ENCODE measurements at regions not wholly inside any gene's neighbourhood (a gene's known extent, or its start where the extent isn't known, plus 50 kb on each side); places are given as distances from the start of the nearest gene placed in this dataset.

- Histone ChIP-seq H3K36me3 (ENCODE audit: control insufficient read depth in 3 of 3, insufficient read depth in 2 of 3, low read depth in 1 of 3, low read length in 3 of 3) (no peaks in the 10 kb centered on the region), H3K9me3 (ENCODE audit: control insufficient read depth in 2 of 2, insufficient read depth in 1 of 2, low read depth in 1 of 2, low read length in 1 of 2) (no peaks in the 10 kb centered on the region), H3K4me1 (ENCODE audit: control insufficient read depth in 3 of 3, insufficient read depth in 2 of 3, low read depth in 1 of 3, low read length in 2 of 3) (peaks cover 0 to 4% (median 0%) of the 10 kb centered on the region in 3 donors), H3K27ac (ENCODE audit: low read depth in 1 of 3, low read length in 2 of 3) (peak overlapping the region in 1 of 3 donors; percentile 14), H3K27me3 (ENCODE audit: control insufficient read depth in 3 of 3, insufficient read depth in 3 of 3, low read length in 3 of 3) (no peaks in the 10 kb centered on the region), H3K4me3 (ENCODE audit: low read depth in 1 of 3, low read length in 3 of 3) (no peak overlapping the region)
- FAIRE-seq (no peak), DNase-seq (peak in 1 of 2 donors; percentile 48)
These were observed 77.5 kb upstream of the INPP4B start for GRCh38 chr4:142923619-142924018.

GRCh38 chr4:142925161-142925560, 79.1 kb upstream of the INPP4B start:
- FAIRE-seq (no peak), DNase-seq (no peak)
- WGBS, 3 donors: 24 to 54% (median 49%) methylated on average over 1 of the region's 1 CpG
- H3K9me3 ChIP-seq (ENCODE audit: control insufficient read depth in 2 of 2, insufficient read depth in 1 of 2, low read depth in 1 of 2, low read length in 1 of 2): no peaks in the 10 kb centered on the region
- no peaks in the 10 kb centered on the region for H3K27me3 ChIP-seq (ENCODE audit: control insufficient read depth in 3 of 3, insufficient read depth in 3 of 3, low read length in 3 of 3)
- H3K4me1 ChIP-seq (ENCODE audit: control insufficient read depth in 3 of 3, insufficient read depth in 2 of 3, low read depth in 1 of 3, low read length in 2 of 3): peaks cover 0 to 7% (median 0%) of the 10 kb centered on the region in 3 donors
- no peak overlapping the region for H3K27ac ChIP-seq (ENCODE audit: low read depth in 1 of 3, low read length in 2 of 3)
- H3K36me3 ChIP-seq (ENCODE audit: control insufficient read depth in 3 of 3, insufficient read depth in 2 of 3, low read depth in 1 of 3, low read length in 3 of 3): no peaks in the 10 kb centered on the region
- no peak overlapping the region for H3K4me3 ChIP-seq (ENCODE audit: low read depth in 1 of 3, low read length in 3 of 3)

GRCh38 chr4:142927721-142928120, 81.6 kb upstream of the INPP4B start:
- WGBS, 3 donors: 50 to 73% (median 55%) methylated on average over 1 of the region's 1 CpG
- Histone ChIP-seq H3K9me3 (ENCODE audit: control insufficient read depth in 2 of 2, insufficient read depth in 1 of 2, low read depth in 1 of 2, low read length in 1 of 2) (no peaks in the 10 kb centered on the region), H3K27ac (ENCODE audit: low read depth in 1 of 3, low read length in 2 of 3) (no peak overlapping the region), H3K4me3 (ENCODE audit: low read depth in 1 of 3, low read length in 3 of 3) (no peak overlapping the region), H3K27me3 (ENCODE audit: control insufficient read depth in 3 of 3, insufficient read depth in 3 of 3, low read length in 3 of 3) (no peaks in the 10 kb centered on the region), H3K4me1 (ENCODE audit: control insufficient read depth in 3 of 3, insufficient read depth in 2 of 3, low read depth in 1 of 3, low read length in 2 of 3) (peaks cover 0 to 7% (median 0%) of the 10 kb centered on the region in 3 donors), H3K36me3 (ENCODE audit: control insufficient read depth in 3 of 3, insufficient read depth in 2 of 3, low read depth in 1 of 3, low read length in 3 of 3) (no peaks in the 10 kb centered on the region)
- no peak for FAIRE-seq
- DNase-seq: no peak

- Histone ChIP-seq H3K4me3 (ENCODE audit: low read depth in 1 of 3, low read length in 3 of 3) (no peak overlapping the region), H3K27me3 (ENCODE audit: control insufficient read depth in 3 of 3, insufficient read depth in 3 of 3, low read length in 3 of 3) (no peaks in the 10 kb centered on the region), H3K27ac (ENCODE audit: low read depth in 1 of 3, low read length in 2 of 3) (peak overlapping the region in 1 of 3 donors; percentile 31), H3K9me3 (ENCODE audit: control insufficient read depth in 2 of 2, insufficient read depth in 1 of 2, low read depth in 1 of 2, low read length in 1 of 2) (no peaks in the 10 kb centered on the region), H3K36me3 (ENCODE audit: control insufficient read depth in 3 of 3, insufficient read depth in 2 of 3, low read depth in 1 of 3, low read length in 3 of 3) (no peaks in the 10 kb centered on the region), H3K4me1 (ENCODE audit: control insufficient read depth in 3 of 3, insufficient read depth in 2 of 3, low read depth in 1 of 3, low read length in 2 of 3) (peaks cover 0 to 3% (median 0%) of the 10 kb centered on the region in 3 donors)
- WGBS, 3 donors: 35 to 49% (median 41%) methylated on average over 3 of the region's 3 CpGs
- no peak for FAIRE-seq
- peak in 1 of 2 donors; percentile 72 for DNase-seq
These were observed 83.4 kb upstream of the INPP4B start for GRCh38 chr4:142929526-142929925.

GRCh38 chr4:142933207-142933606, 87.1 kb upstream of the INPP4B start:
- H3K4me3 ChIP-seq (ENCODE audit: low read depth in 1 of 3, low read length in 3 of 3): no peak overlapping the region
- WGBS, 3 donors: 84 to 85% (median 85%) methylated on average over 5 of the region's 5 CpGs
- H3K27ac ChIP-seq (ENCODE audit: low read depth in 1 of 3, low read length in 2 of 3): no peak overlapping the region
- no peaks in the 10 kb centered on the region for H3K9me3 ChIP-seq (ENCODE audit: control insufficient read depth in 2 of 2, insufficient read depth in 1 of 2, low read depth in 1 of 2, low read length in 1 of 2)
- no peaks in the 10 kb centered on the region for H3K27me3 ChIP-seq (ENCODE audit: control insufficient read depth in 3 of 3, insufficient read depth in 3 of 3, low read length in 3 of 3)
- no peaks in the 10 kb centered on the region for H3K36me3 ChIP-seq (ENCODE audit: control insufficient read depth in 3 of 3, insufficient read depth in 2 of 3, low read depth in 1 of 3, low read length in 3 of 3)
- DNase-seq: no peak
- FAIRE-seq: no peak
- H3K4me1 ChIP-seq (ENCODE audit: control insufficient read depth in 3 of 3, insufficient read depth in 2 of 3, low read depth in 1 of 3, low read length in 2 of 3): peaks cover 0 to 3% (median 0%) of the 10 kb centered on the region in 3 donors

GRCh38 chr4:142940425-142941330, 94.6 kb upstream of the INPP4B start:
- Histone ChIP-seq H3K4me3 (ENCODE audit: low read depth in 1 of 3, low read length in 3 of 3) (no peak overlapping the region), H3K9me3 (ENCODE audit: control insufficient read depth in 2 of 2, insufficient read depth in 1 of 2, low read depth in 1 of 2, low read length in 1 of 2) (no peaks in the 10 kb centered on the region), H3K36me3 (ENCODE audit: control insufficient read depth in 3 of 3, insufficient read depth in 2 of 3, low read depth in 1 of 3, low read length in 3 of 3) (no peaks in the 10 kb centered on the region), H3K27me3 (ENCODE audit: control insufficient read depth in 3 of 3, insufficient read depth in 3 of 3, low read length in 3 of 3) (no peaks in the 10 kb centered on the region), H3K27ac (ENCODE audit: low read depth in 1 of 3, low read length in 2 of 3) (no peak overlapping the region), H3K4me1 (ENCODE audit: control insufficient read depth in 3 of 3, insufficient read depth in 2 of 3, low read depth in 1 of 3, low read length in 2 of 3) (no peaks in the 10 kb centered on the region)
- DNase-seq: peak; percentile 11 to 51
- no peak for FAIRE-seq
- WGBS, 3 donors: 24 to 64% (median 47%) methylated on average over 6 of the region's 6 CpGs

- FAIRE-seq: no peak
- no peak for DNase-seq
- H3K36me3 ChIP-seq (ENCODE audit: control insufficient read depth in 3 of 3, insufficient read depth in 2 of 3, low read depth in 1 of 3, low read length in 3 of 3): no peaks in the 10 kb centered on the region
- no peaks in the 10 kb centered on the region for H3K27me3 ChIP-seq (ENCODE audit: control insufficient read depth in 3 of 3, insufficient read depth in 3 of 3, low read length in 3 of 3)
- H3K4me3 ChIP-seq (ENCODE audit: low read depth in 1 of 3, low read length in 3 of 3): no peak overlapping the region
- no peaks in the 10 kb centered on the region for H3K4me1 ChIP-seq (ENCODE audit: control insufficient read depth in 3 of 3, insufficient read depth in 2 of 3, low read depth in 1 of 3, low read length in 2 of 3)
- no peak overlapping the region for H3K27ac ChIP-seq (ENCODE audit: low read depth in 1 of 3, low read length in 2 of 3)
- H3K9me3 ChIP-seq (ENCODE audit: control insufficient read depth in 2 of 2, insufficient read depth in 1 of 2, low read depth in 1 of 2, low read length in 1 of 2): peaks cover 0 to 4% of the 10 kb centered on the region in 2 donors
- 93 to 94% (median 94%) methylated on average over 1 of the region's 1 CpG for WGBS, 3 donors
These were observed 98.5 kb upstream of the INPP4B start for GRCh38 chr4:142944565-142944964.

- H3K9me3 ChIP-seq (ENCODE audit: control insufficient read depth in 2 of 2, insufficient read depth in 1 of 2, low read depth in 1 of 2, low read length in 1 of 2): peaks cover 0 to 7% of the 10 kb centered on the region in 2 donors
- peak in 1 of 2 donors; percentile 40 for DNase-seq
- H3K4me1 ChIP-seq (ENCODE audit: control insufficient read depth in 3 of 3, insufficient read depth in 2 of 3, low read depth in 1 of 3, low read length in 2 of 3): no peaks in the 10 kb centered on the region
- 55 to 60% (median 56%) methylated on average over 5 of the region's 5 CpGs for WGBS, 3 donors
- no peaks in the 10 kb centered on the region for H3K36me3 ChIP-seq (ENCODE audit: control insufficient read depth in 3 of 3, insufficient read depth in 2 of 3, low read depth in 1 of 3, low read length in 3 of 3)
- H3K4me3 ChIP-seq (ENCODE audit: low read depth in 1 of 3, low read length in 3 of 3): no peak overlapping the region
- no peak for FAIRE-seq
- H3K27me3 ChIP-seq (ENCODE audit: control insufficient read depth in 3 of 3, insufficient read depth in 3 of 3, low read length in 3 of 3): no peaks in the 10 kb centered on the region
- H3K27ac ChIP-seq (ENCODE audit: low read depth in 1 of 3, low read length in 2 of 3): no peak overlapping the region
These were observed 106.9 kb upstream of the INPP4B start for GRCh38 chr4:142952821-142953580.
